Suprapubic skin (tissue), 4 donors: ENCODE measurements at regions not wholly inside any gene's neighbourhood (a gene's known extent, or its start where the extent isn't known, plus 50 kb on each side); places are given as distances from the start of the nearest gene placed in this dataset.

Experiments
- EP300 ChIP-seq: sonication (generic); formaldehyde crosslinking; IDR thresholded peaks from one replicate; pipeline ENCODE4 v1.6.1; 2017; ENCODE audit warnings: antibody characterized with exemption
- POLR2AphosphoS5 ChIP-seq, 3 donors: sonication (generic); formaldehyde crosslinking; IDR thresholded peaks; one replicate each; pipeline ENCODE4 v1.6.1; 2017; ENCODE audit warnings: antibody characterized with exemption in 3 of 3
- TF ChIP-seq, protein P1 (sequence below), 2 donors: fragments of 200-600 bp in 1 of 2; fragments of 450-650 bp in 1 of 2; sonication (generic) in 1 of 2; IDR thresholded peaks; one replicate each; pipeline ENCODE4 v1.5.1; 2016 to 2019; ENCODE audit warnings: antibody characterized with exemption in 2 of 2, mild to moderate bottlenecking in 1 of 2, moderate library complexity in 1 of 2

DNA sequence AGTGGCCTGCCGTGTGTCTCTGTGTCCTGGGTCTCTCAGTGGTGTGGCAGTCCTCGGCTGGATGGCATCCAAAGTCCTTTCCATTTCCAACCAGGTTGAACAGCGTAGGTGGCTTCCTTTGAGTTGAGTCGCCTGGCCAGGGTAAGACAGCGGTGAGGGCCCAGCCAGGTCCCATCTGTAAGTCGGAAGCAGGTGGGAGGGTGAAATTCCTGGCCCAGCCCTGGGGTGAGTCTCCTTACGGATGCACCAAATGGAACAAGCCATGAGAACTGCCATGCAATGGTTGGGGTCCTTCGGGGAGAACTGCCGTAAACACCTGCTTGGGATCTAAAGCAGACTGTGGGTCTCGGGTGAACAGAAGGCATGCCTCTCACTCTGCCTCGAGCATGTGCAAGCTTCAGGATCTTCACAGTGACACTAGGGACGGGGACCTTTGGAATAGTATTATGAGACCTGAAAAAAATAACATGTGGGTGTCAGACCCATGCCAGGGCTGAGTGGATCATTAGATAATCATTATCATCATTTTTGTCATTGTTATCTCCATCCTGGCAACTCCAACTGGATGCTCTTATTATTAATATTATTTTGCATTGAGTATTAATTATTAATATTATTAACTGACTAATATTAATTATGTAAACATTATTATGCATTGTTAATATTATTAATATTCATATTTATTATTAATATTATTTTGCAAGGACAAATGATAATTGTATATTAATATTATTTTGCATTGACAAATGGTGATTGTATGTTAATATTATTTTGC lies 57.7 kb upstream of the LINC01488 start:
- TF ChIP-seq POLR2AphosphoS5 (IDR thresholded peaks at IDR 0.05) (no peak), EP300 (no peak)
- TF ChIP-seq, protein P1, sequence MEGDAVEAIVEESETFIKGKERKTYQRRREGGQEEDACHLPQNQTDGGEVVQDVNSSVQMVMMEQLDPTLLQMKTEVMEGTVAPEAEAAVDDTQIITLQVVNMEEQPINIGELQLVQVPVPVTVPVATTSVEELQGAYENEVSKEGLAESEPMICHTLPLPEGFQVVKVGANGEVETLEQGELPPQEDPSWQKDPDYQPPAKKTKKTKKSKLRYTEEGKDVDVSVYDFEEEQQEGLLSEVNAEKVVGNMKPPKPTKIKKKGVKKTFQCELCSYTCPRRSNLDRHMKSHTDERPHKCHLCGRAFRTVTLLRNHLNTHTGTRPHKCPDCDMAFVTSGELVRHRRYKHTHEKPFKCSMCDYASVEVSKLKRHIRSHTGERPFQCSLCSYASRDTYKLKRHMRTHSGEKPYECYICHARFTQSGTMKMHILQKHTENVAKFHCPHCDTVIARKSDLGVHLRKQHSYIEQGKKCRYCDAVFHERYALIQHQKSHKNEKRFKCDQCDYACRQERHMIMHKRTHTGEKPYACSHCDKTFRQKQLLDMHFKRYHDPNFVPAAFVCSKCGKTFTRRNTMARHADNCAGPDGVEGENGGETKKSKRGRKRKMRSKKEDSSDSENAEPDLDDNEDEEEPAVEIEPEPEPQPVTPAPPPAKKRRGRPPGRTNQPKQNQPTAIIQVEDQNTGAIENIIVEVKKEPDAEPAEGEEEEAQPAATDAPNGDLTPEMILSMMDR (IDR thresholded peaks at IDR 0.05) = no peak
